Naive thymus-derived CD4-positive, alpha-beta T cell (primary cell): ENCODE measurements at regions not wholly inside any gene's neighbourhood (a gene's known extent, or its start where the extent isn't known, plus 50 kb on each side); places are given as distances from the start of the nearest gene placed in this dataset.

Experiments used
- ATAC-seq: fragments of 150-1000 bp; cut with Tn5 transposase; 2 replicates; pipeline ENCODE4 v1.10.0; 2021; ENCODE audit warnings: mild to moderate bottlenecking, moderate library complexity
- CTCF ChIA-PET: fragments of 350-600 bp; sonication (Branson Sonifier 250); formaldehyde crosslinking; loops from one replicate; lab custom pipeline; 2021; ENCODE audit warnings: antibody characterized with exemption; lab: Charles Lee
- POLR2A ChIA-PET: fragments of 350-600 bp; sonication (Branson Sonifier 250); formaldehyde crosslinking; loops from one replicate; lab custom pipeline; 2021; ENCODE audit warnings: antibody characterized with exemption, inconsistent platforms; lab: Charles Lee
- DNase-seq, 9 donors: peaks; one replicate each; pipeline versions ENCODE4 v3.0.0 to v3.0.0-alpha.2; 2020 to 2022; ENCODE audit warnings: mixed read lengths in 1 of 9
- H3K27ac ChIP-seq: one replicate; pipeline ENCODE4 v1.7.0; 2013; ENCODE audit warnings: mild to moderate bottlenecking, low read depth, low read length, moderate library complexity
- H3K27me3 ChIP-seq, 2 donors: one replicate each; pipeline ENCODE4 v1.7.0; 2013; ENCODE audit warnings: low read length in 2 of 2, mild to moderate bottlenecking in 2 of 2, moderate library complexity in 2 of 2; ENCODE audit not compliant: control insufficient read depth in 2 of 2, insufficient read depth in 2 of 2
- H3K36me3 ChIP-seq, 3 experiments: 1 replicate in 2 of 3; 2 replicates in 1 of 3; pipeline ENCODE4 v1.7.0; 2013; ENCODE audit warnings: low read length in 3 of 3, mild to moderate bottlenecking in 3 of 3, moderate library complexity in 1 of 3; ENCODE audit not compliant: insufficient read depth in 3 of 3, control insufficient read depth in 2 of 3
- H3K4me1 ChIP-seq, 2 donors: one replicate each; pipeline ENCODE4 v1.7.0; 2013; ENCODE audit warnings: low read length in 2 of 2, mild to moderate bottlenecking in 2 of 2, moderate library complexity in 1 of 2; ENCODE audit not compliant: control insufficient read depth in 2 of 2, insufficient read depth in 2 of 2
- H3K4me3 ChIP-seq: 2 replicates; pipeline ENCODE4 v1.7.0; 2013; ENCODE audit warnings: mild to moderate bottlenecking, low read length
- H3K9me3 ChIP-seq, 3 experiments: 1 replicate in 2 of 3; 2 replicates in 1 of 3; pipeline ENCODE4 v1.7.0; 2013; ENCODE audit warnings: low read length in 3 of 3; ENCODE audit not compliant: control insufficient read depth in 2 of 3
- H3K27ac Mint-ChIP-seq, 9 donors: one replicate each; pipeline ENCODE4 v1.8.0; 2020 to 2022; ENCODE audit warnings: mixed read lengths in 9 of 9, mild to moderate bottlenecking in 8 of 9, moderate library complexity in 5 of 9, inconsistent platforms in 2 of 9
- H3K27me3 Mint-ChIP-seq, 5 donors: one replicate each; pipeline ENCODE4 v1.8.0; 2021 to 2022; ENCODE audit warnings: mixed read lengths in 5 of 5, mild to moderate bottlenecking in 1 of 5
- H3K36me3 Mint-ChIP-seq, 5 donors: one replicate each; pipeline ENCODE4 v1.8.0; 2020 to 2022; ENCODE audit warnings: mixed read lengths in 5 of 5, mild to moderate bottlenecking in 3 of 5, inconsistent platforms in 1 of 5
- H3K4me1 Mint-ChIP-seq, 7 donors: one replicate each; pipeline ENCODE4 v1.8.0; 2020 to 2022; ENCODE audit warnings: mixed read lengths in 7 of 7, mild to moderate bottlenecking in 3 of 7, inconsistent platforms in 1 of 7
- H3K4me3 Mint-ChIP-seq, 10 donors: one replicate each; pipeline ENCODE4 v1.8.0; 2020 to 2022; ENCODE audit warnings: mild to moderate bottlenecking in 10 of 10, mixed read lengths in 10 of 10, moderate library complexity in 6 of 10, inconsistent platforms in 2 of 10
- H3K9me3 Mint-ChIP-seq, 11 donors: one replicate each; pipeline ENCODE4 v1.8.0; 2020 to 2022; ENCODE audit warnings: mixed read lengths in 11 of 11, mild to moderate bottlenecking in 4 of 11, inconsistent platforms in 1 of 11, moderate library complexity in 1 of 11
- intact Hi-C, 2 donors: fragments of 100-400 bp; cut with micrococcal nuclease; formaldehyde crosslinking; loops; one replicate each; pipeline ENCODE4 v1.15.1; 2023

DNA sequence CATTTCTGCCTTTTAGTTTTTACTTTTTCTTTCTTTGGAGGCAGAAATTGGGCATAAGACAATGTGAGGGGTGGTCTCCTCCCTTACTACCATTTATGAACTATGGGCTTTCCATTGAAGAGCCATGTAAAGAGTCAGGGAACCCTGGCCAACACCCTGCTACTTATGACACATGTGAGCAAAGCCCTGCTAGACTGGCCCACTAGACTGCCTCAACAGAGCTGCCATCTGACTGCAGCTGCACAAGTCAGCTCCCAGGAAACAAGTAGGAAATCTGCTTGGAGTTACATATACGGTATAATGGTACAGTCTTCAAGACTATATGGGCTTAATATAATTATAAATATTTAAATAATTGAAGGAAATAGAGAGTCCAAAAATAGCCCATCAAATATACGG is 816.8 kb downstream of the TRIB2 start:
- Histone ChIP-seq H3K27ac (no peak overlapping the region), H3K9me3 (no peaks in the 10 kb centered on the region), H3K27me3 (no peaks in the 10 kb centered on the region), H3K4me1 (no peaks in the 10 kb centered on the region), H3K36me3 (no peaks in the 10 kb centered on the region), H3K4me3 (no peak overlapping the region)
- ATAC-seq = no peak
- no peak for DNase-seq
- H3K4me3 Mint-ChIP-seq = no peak overlapping the region
- intact Hi-C loops = no loop called here
- H3K27ac Mint-ChIP-seq = no peak overlapping the region
- H3K9me3 Mint-ChIP-seq = peaks cover 0 to 11% (median 4%) of the 10 kb centered on the region in 11 donors
- H3K27me3 Mint-ChIP-seq = no peaks in the 10 kb centered on the region
- no peaks in the 10 kb centered on the region for H3K4me1 Mint-ChIP-seq
- no peaks in the 10 kb centered on the region for H3K36me3 Mint-ChIP-seq
- ChIA-PET CTCF (no interaction called here), POLR2A (no interaction called here)

DNA sequence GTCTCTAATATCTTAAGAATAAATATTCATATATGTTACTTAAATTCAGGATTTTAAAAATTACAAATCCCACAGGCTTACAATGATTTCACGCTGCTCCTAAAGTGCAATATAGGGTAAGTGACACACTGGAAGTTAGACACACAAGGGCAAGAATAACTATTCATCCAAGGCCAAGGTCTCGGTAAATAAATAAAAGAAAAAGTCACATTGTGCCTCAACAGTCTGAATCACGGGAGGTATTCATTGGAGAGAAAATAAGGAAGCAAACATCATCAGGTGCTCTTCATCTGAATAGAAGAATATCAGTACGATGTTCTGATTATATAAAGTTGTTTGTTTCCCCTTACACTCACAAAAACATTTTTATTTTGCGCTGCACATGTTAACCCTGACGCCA is 820.2 kb downstream of the TRIB2 start:
- no peaks in the 10 kb centered on the region for H3K36me3 Mint-ChIP-seq
- no peak overlapping the region for H3K4me3 ChIP-seq
- no peak overlapping the region for H3K27ac Mint-ChIP-seq
- H3K9me3 ChIP-seq = no peaks in the 10 kb centered on the region
- no peaks in the 10 kb centered on the region for H3K27me3 Mint-ChIP-seq
- H3K4me3 Mint-ChIP-seq = no peak overlapping the region
- H3K27ac ChIP-seq = no peak overlapping the region
- no peak for ATAC-seq
- H3K9me3 Mint-ChIP-seq = peaks cover 0 to 11% (median 2%) of the 10 kb centered on the region in 11 donors
- ChIA-PET CTCF (no interaction called here), POLR2A (no interaction called here)
- H3K4me1 Mint-ChIP-seq = no peaks in the 10 kb centered on the region
- H3K36me3 ChIP-seq = no peaks in the 10 kb centered on the region
- intact Hi-C loops = no loop called here
- no peaks in the 10 kb centered on the region for H3K27me3 ChIP-seq
- DNase-seq = no peak
- H3K4me1 ChIP-seq = no peaks in the 10 kb centered on the region

DNA sequence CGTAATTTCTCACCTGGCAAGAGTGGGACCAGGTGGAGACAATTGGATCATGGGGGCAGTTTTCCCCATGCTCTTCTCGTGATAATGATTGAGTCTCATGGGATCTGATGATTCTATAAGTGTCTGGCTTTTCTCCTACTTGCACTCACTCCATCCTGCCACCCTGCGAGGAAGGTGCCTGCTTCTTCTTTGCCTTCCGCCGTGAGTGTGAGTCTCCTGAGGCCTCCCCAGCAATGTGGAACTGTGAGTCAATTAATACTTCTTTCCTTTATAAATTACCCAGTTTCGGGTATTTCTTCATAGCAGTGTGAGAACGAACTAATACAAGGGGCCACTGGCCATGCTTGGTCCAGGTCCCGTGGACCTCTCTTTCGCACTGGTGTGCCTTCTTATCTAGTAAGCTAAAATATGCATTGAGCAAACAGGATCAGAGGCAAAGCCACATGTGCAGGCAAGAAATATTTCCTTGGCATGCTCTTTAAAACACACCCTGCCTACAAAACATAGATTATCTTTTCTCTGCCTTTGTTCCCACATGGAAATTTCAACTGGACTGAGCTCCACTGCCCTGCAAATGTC is 821.1 kb downstream of the TRIB2 start:
- no peaks in the 10 kb centered on the region for H3K36me3 ChIP-seq
- DNase-seq (no peak), ATAC-seq (no peak)
- H3K9me3 ChIP-seq = no peaks in the 10 kb centered on the region
- ChIA-PET CTCF (no interaction called here), POLR2A (no interaction called here)
- no peaks in the 10 kb centered on the region for H3K4me1 ChIP-seq
- H3K27me3 Mint-ChIP-seq = no peaks in the 10 kb centered on the region
- intact Hi-C loops = no loop called here
- H3K9me3 Mint-ChIP-seq = peaks cover 0 to 7% (median 0%) of the 10 kb centered on the region in 11 donors
- H3K4me3 ChIP-seq = no peak overlapping the region
- no peak overlapping the region for H3K27ac Mint-ChIP-seq
- no peaks in the 10 kb centered on the region for H3K4me1 Mint-ChIP-seq
- no peak overlapping the region for H3K27ac ChIP-seq
- H3K27me3 ChIP-seq = no peaks in the 10 kb centered on the region
- H3K4me3 Mint-ChIP-seq = no peak overlapping the region
- H3K36me3 Mint-ChIP-seq = no peaks in the 10 kb centered on the region

DNA sequence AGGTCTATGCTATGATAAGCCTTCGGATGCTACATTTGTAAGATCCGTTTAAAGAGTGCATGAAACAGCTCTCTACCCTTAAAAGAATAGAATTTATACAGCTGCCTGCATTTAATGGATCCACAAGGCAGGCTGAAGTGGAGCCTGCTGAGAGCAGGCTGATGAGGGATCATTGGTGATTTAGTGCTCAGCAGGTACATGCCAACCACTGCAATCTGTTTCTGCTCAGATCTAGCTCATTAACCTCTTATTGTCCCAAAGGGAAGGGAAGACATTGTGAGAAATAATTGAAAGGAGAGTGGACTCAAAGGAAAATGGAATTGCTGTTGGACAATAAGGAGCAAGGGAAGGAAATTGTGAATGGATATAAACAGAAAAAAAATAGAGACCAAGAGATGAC is 822.6 kb downstream of the TRIB2 start:
- intact Hi-C loops = no loop called here
- Mint-ChIP-seq H3K27ac (no peak overlapping the region), H3K9me3 (peaks cover 0 to 10% (median 0%) of the 10 kb centered on the region in 11 donors), H3K4me3 (no peak overlapping the region), H3K36me3 (no peaks in the 10 kb centered on the region), H3K4me1 (no peaks in the 10 kb centered on the region), H3K27me3 (no peaks in the 10 kb centered on the region)
- no peaks in the 10 kb centered on the region for H3K36me3 ChIP-seq
- H3K9me3 ChIP-seq = no peaks in the 10 kb centered on the region
- ATAC-seq (no peak), DNase-seq (no peak)
- ChIA-PET POLR2A (no interaction called here), CTCF (no interaction called here)
- no peaks in the 10 kb centered on the region for H3K27me3 ChIP-seq
- H3K4me1 ChIP-seq = no peaks in the 10 kb centered on the region
- H3K4me3 ChIP-seq = no peak overlapping the region
- H3K27ac ChIP-seq = no peak overlapping the region

DNA sequence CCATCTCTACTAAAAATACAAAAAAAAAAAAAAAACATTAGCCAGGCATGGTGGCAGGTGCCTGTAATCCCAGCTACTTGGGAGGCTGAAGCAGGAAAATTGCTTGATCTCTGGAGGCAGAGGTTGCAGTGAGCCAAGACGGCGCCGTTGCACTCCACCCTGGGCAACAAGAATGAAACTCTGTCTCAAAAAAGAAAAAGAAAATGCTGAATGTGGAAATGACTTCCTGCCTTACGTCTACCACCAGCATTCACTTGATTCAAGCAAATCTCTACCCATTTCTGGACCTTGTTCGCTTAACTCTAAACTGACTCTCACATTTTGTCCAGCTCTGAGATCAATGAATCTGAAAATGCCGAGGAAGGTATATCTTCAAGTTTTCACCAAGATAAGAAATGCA is 825.3 kb downstream of the TRIB2 start:
- no peak for ATAC-seq
- no peak overlapping the region for H3K4me3 Mint-ChIP-seq
- CTCF ChIA-PET = no interaction called here

DNA sequence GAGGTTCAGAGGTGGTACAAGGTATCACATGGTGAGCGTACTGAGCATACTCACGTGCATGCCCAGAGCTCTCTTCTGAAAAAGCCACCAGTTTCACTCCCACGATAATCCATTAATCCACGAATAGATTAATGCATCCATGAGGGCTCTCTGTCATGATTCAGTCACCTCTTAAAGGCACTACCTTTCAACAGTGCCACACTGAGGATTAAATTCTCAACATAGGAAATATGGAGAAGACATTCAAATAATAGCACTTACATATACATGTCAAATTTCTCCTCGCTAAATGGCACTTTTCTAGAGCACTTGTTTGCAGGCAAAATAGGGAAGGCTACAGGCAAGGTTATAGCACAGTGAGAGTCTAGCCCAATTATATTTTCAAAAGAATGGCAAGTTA is 825.9 kb downstream of the TRIB2 start:
- intact Hi-C loops = no loop called here

More for the DNA sequence above, 825.3 kb downstream of the TRIB2 start:
- Histone ChIP-seq H3K27ac (no peak overlapping the region), H3K9me3 (no peaks in the 10 kb centered on the region), H3K27me3 (no peaks in the 10 kb centered on the region), H3K36me3 (no peaks in the 10 kb centered on the region), H3K4me3 (no peak overlapping the region), H3K4me1 (no peaks in the 10 kb centered on the region)
- Mint-ChIP-seq H3K27ac (no peak overlapping the region), H3K27me3 (no peaks in the 10 kb centered on the region), H3K4me1 (no peaks in the 10 kb centered on the region), H3K9me3 (peaks cover 0 to 8% (median 0%) of the 10 kb centered on the region in 11 donors), H3K36me3 (no peaks in the 10 kb centered on the region)
- DNase-seq = no peak
- POLR2A ChIA-PET = no interaction called here
- intact Hi-C loops = no loop called here

DNA sequence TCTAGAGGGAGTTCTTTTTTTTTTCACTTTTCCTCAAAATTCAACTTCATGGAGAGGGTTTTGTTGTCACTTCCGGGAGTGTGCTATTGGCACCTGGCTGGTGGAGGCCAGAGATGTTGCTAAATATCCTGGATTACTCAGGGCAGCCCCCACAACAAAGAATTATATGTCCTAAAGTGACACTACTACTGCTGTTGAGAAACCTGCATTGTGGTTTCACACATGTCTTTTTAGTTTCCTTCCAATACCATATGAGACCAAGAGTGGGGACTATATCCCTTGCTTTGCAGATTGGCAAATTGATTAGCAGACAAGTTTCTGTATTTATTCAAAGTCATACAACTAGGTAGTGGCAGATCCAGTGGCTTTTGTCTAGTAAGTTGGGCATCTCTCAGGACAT is 826.8 kb downstream of the TRIB2 start:
- Mint-ChIP-seq H3K4me3 (no peak overlapping the region), H3K27ac (no peak overlapping the region), H3K27me3 (no peaks in the 10 kb centered on the region), H3K9me3 (peaks cover 0 to 8% (median 0%) of the 10 kb centered on the region in 11 donors), H3K36me3 (no peaks in the 10 kb centered on the region), H3K4me1 (no peaks in the 10 kb centered on the region)
- no peak overlapping the region for H3K27ac ChIP-seq
- ChIA-PET POLR2A (no interaction called here), CTCF (no interaction called here)
- no peaks in the 10 kb centered on the region for H3K9me3 ChIP-seq
- intact Hi-C loops = no loop called here
- H3K36me3 ChIP-seq = no peaks in the 10 kb centered on the region
- no peak overlapping the region for H3K4me3 ChIP-seq
- H3K27me3 ChIP-seq = no peaks in the 10 kb centered on the region
- no peaks in the 10 kb centered on the region for H3K4me1 ChIP-seq
- ATAC-seq = no peak
- DNase-seq = no peak

More for the DNA sequence above, 825.9 kb downstream of the TRIB2 start:
- Histone ChIP-seq H3K4me3 (no peak overlapping the region), H3K27ac (no peak overlapping the region), H3K36me3 (no peaks in the 10 kb centered on the region), H3K9me3 (no peaks in the 10 kb centered on the region), H3K27me3 (no peaks in the 10 kb centered on the region), H3K4me1 (no peaks in the 10 kb centered on the region)
- H3K4me3 Mint-ChIP-seq = no peak overlapping the region
- H3K9me3 Mint-ChIP-seq = peaks cover 0 to 8% (median 0%) of the 10 kb centered on the region in 11 donors
- H3K27me3 Mint-ChIP-seq = no peaks in the 10 kb centered on the region
- ATAC-seq = no peak
- H3K4me1 Mint-ChIP-seq = no peaks in the 10 kb centered on the region
- CTCF ChIA-PET = no interaction called here
- no peak overlapping the region for H3K27ac Mint-ChIP-seq
- DNase-seq = no peak
- no peaks in the 10 kb centered on the region for H3K36me3 Mint-ChIP-seq
- POLR2A ChIA-PET = no interaction called here
